GM18870 (cell line): ENCODE measurements at regions not wholly inside any gene's neighbourhood (a gene's known extent, or its start where the extent isn't known, plus 50 kb on each side); places are given as distances from the start of the nearest gene placed in this dataset.
A peak's percentile ranks its signal among the peaks of the same experiment; 100 is the strongest.

Source experiments
- ATAC-seq: cut with Tn5 transposase; IDR thresholded peaks from one replicate; pipeline ENCODE4 v1.9.1; 2021; ENCODE audit warnings: moderate library complexity; ENCODE audit not compliant: unreplicated experiment

DNA sequence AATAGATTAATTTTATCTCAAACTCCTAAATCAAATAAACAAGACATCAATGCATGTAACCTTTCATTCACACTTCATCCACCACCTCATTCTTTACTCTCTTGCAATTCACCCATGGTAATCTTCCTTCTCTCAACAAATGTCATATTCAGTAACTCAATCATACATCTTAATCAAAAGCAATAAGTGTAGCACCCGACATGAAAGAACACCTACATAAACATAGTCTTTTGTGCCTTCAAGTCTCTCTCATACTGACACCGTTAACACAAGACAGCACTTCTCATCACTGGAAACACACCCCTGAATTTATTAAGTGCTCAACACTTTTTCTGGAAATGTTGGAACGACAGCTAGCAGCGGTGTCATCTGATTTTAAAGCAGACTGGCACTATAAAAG is 225.9 kb downstream of the TTLL7 start:
- no peak for ATAC-seq

DNA sequence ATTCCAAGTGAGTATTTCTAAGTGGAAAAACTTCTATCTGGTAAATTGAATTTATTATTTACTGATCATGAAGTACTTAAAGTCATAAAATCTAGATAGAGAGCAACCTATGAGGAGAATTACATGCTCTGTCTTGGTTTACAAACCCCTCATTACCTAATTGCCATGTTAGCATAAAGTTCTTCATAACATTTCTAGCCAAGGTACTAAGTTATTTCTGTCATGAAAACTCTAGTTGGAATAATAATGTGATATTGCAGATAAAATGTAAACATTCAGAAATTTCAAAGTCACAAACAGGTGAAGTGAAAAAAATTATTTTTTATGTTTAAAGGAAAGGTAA is 228.6 kb downstream of the TTLL7 start:
- ATAC-seq: no peak

DNA sequence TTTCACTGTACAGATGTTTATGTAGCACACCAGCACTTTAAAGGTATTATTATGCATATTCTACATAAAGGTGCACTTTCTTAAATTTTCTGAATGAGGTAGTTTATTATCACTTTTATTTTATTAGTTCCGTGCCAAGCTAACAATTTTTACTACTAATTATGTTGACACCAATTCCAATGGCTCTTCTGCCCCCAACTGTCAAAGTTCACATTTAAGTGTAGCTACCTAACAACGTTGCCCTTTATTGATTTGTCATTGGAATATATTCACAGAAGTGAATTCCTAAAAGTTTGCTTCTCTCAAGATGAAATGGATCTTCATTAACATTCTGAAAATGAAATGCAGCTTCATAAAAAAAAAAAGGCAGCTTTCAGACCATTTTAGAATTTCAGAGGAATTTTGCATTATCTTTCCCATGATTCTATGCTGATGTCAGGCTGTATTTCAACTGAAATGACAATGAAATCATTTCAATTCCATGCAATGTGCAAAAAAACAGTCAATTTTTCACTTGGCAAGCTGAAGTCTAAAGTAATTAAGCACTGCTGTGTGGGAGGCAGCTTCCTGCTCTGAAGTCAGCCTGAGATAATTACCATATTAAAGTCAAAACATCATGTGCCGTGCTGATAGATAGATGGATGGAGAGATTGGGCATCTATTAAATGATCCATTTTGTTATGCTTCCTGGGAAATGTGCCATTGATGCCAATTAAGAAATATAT is 229.2 kb downstream of the TTLL7 start:
- no peak for ATAC-seq

DNA sequence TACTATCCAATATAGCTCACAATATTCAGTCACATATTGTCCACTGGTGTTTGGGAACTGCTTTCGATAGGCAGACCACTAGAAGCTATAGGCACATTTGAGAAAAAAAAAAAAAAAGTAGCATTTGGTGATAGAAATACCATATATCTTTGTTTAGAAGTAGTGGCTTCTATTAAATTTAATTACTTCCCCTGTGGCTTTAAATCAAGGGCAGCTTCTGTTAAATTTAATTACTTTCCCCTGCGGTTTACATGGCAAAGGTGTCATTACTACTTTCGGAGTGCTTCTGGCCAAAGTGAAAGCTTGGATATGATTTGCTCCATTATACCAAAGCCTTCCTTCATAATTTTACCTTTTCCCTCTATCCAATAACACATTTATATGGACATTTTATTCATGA is 229.9 kb downstream of the TTLL7 start:
- no peak for ATAC-seq

DNA sequence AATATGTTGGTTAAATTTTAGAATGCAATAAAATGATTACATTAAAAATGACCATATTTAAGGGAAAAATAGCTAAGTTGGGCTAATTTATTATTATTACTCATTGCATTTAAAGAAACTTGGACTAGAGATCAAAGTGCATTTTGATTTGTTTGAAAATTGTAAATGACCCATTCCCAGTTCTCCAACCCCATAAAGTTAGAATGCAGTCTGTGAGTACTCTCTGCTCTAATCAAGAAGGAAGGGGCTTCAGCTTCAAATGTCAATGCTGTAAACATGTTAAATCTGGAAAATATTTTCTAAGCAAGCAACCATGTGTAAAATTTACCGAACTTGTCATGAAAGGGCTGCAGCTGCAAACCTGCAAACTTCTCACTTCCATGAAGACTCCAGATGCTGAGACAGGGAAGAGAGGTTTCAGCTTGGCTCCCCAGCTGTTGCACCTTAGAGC is 232.7 kb downstream of the TTLL7 start:
- no peak for ATAC-seq

DNA sequence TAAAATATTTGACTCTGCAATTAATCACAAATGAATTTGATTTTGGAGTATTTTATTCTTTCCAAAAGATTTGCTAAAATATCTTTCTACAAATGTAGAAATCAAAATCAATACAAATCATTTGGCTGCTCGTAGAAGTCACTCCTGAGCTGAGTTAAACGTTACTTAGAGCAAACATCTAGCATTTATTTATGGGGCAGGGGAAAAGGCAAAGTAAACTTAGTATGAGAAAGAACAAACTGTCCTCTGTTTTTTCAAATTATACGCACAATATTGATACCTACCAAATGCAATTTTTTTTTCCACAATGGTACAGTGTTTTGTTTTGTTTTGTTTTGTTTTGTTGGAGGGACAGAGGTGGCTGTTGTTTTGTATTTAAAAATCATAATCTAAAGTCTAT is 233.8 kb downstream of the TTLL7 start:
- ATAC-seq: no peak

DNA sequence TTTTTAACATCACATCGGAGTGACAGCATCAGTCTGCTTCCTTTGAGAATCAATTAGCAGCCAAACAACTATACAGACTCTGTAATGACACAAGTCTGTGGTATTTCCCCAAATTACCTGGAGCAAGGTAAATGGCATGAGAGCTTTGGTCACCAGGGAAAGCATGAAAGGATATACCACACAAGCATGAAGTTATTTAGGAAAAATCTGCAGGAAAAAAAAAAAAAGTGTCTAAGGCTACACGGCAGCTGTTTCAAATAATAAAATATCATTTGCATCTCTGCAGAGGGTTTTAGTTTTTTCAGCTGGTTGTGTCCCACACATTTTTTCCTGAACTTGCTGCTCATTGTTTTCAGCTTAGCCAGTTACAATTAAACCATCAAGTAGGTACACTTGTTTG is 234.7 kb downstream of the TTLL7 start:
- ATAC-seq: no peak

DNA sequence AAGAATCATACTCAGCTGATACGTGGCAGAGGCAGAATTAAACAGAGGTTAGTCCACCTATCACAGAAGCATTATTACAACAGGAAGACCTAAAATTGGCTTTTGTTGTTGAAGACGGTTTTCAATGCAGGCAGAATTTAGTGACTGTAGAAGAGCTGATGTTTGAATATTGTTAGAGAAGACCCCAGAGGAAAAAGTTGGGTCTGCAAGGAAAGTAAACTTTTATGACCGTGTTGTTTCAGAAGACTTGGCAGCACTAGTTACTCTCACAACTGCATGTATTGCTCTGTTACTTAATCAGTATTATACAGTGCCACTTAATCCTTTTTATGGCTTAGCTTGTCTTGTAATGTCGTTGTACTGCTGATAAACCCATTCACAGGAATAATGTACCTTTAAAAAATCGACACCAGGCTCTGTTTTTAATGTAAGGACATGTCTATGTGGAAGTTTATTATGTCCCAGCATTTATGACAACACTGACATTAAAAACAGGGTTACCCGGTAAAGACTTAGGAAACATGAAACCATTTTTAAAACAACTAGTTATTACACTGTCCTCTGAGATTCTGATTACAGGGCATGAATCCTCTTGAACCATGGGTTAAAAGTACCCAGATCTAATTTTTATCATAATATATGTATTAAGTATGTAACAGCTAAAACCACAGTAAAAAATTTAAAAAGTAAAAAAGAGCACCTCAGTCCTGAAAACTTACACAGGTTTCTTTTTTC is 235.4 kb downstream of the TTLL7 start:
- ATAC-seq: no peak

DNA sequence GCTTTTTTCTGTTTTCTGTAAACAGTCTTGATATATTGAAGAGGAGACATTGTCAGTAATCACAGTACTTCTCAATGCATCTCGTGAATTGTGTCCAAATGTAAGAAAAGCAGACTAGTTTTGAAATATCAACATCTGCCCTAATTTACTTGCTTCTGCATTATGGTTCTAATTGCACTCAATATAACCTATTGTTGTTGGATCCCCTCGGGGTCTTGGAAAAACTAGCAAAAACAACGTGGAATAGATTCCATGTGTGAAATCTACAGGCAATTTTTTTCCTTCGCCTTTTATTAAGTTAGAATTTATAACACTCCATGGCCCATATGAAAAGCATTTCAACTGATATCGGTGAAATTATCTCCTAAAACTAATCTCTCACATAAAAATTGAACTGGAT is 236.5 kb downstream of the TTLL7 start:
- no peak for ATAC-seq

DNA sequence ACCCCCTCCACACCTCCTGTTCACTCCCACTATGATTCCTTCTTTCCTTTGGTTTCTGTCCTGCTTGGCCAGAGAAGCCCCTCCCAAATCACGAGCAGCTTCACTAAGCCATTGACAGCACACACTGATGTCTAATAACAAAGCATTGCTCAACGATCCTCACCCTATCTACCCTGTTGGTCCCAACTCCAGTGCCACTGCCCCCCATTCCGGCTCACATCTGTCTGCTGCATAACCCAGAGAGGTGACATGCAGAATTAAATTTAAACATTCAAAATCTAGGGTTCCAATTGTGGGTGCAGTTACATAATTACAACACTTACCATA is 236.9 kb downstream of the TTLL7 start:
- no peak for ATAC-seq

DNA sequence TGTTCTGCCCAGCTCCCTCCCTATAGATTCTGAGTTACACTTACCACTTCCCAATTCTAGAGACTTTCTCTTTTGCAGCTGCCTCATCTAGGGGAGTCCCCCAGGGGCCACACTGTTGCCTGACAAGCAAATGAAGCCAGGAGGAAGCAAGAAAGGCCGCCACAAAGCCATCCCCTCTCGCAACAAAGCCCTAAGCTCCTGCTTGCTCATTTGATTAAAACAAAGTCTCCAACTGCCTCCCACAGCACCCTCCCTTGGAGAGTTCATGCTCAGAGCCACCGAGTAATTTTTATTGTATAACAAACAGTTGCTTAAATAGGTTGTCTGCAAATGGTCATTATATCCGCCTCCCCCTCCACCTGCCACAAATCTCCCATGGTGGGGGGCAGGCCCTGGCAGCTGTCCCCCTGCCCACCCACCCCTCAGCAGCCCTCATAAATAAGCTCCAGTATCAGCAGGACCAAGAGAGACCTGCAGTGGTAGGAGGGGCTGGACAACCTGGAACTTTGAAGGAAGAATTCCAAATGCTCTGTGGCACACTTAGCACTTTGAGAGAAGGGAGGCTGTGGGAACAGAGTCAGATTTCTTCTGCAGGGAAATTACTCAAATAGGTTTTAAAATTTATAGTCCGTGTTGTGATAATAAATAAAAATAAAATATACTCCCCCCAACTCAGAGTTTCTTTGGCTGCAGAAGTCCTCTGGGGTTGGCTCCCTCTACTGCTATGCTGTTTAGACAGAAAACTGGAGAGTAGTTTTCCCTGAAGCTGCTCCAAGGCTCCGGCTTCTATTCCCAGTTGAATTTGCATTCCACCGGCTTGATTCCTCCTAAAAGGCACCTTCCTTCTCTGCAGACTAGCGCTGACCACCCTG is 237.5 kb downstream of the TTLL7 start:
- ATAC-seq: peak; percentile 98

DNA sequence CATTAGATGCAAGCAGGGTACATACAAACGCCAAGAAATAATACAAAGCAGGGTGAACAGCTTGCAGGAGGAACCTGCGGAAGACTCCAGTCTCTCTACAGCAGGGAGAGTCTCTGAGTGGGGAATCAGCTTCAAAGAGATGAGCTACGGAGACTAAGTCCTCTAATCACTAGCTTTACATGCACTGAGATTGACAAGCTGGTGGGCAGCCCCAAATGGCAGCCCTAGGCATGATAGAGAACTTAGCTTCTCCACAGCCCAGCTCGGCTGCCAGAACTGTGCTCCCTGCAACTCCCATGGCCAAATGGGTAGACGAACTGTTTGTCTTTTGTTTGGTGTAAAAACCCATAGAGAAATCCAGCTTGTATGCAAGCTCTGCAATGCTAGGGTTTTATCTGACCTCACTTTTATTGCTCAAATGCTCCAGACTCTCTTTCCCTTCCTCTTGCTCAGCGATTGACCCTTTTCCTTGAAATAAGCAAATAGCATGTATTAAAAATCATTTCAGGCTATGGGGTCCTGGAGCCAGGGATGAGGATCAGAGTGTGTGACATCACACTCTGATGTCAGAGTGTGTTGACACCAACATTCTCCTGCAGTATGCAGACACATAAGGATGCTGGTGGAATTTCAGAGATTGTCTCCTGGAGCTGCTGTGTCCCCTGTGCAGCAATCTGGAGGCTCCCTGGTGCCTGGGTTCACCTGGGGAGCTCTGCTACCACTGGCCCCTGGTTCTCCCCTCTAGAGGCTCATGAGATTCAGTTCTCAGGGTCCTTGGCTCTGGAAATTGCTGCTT is 238.5 kb downstream of the TTLL7 start:
- ATAC-seq: peak; percentile 12

DNA sequence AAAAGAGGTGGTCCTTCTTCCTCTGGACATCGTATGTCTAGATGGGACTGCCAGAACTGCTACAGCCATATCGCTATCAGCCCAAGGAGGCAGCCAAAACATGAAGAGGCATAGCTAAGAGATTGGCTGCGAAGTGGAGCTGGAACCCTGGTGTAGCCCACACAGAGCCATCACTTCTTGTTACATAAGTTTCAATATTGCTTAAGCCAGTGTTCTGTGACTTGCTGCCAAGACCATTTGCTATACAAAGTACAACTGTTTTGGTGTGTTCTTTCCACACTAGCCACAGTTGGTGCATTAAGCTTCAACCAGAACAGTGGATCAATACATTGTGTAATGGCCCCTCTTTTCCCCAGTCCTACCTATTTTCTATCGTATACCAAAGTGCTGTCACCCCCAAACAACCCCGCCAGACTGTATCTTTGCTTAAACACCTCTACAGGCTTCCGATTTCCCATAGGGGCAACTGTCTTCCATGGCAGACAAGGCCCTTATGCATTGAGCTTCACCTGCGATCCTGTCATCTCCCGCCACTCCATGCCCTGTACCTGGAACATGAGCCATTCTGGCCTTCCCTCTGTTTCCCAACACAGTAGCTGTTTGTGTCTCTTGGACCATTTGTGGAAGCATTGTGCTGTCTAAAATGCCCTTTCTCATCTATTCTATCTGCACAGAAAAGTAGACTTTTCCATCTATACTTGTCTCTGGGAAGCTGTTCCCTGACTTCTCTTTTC is 241.8 kb downstream of the TTLL7 start:
- ATAC-seq: no peak

DNA sequence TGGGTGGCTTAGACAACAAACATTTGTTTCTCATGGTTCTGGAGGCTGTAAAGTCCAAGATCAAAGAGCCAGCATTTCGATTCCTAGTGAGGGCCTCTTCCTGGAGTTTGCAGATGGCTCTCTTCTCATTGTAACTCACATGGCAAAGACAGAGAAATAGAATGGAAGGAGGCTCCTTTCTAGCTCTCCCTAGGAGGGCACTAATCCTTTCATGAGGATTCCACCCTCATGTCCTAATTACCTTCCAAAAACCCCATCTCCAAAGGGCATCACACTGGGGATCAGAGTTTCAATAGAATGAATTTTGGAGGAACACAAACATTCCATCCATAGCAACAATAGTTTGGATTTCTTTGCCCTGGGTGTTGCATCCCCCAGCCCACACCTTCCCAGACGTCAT is 247.3 kb downstream of the TTLL7 start:
- ATAC-seq: no peak

DNA sequence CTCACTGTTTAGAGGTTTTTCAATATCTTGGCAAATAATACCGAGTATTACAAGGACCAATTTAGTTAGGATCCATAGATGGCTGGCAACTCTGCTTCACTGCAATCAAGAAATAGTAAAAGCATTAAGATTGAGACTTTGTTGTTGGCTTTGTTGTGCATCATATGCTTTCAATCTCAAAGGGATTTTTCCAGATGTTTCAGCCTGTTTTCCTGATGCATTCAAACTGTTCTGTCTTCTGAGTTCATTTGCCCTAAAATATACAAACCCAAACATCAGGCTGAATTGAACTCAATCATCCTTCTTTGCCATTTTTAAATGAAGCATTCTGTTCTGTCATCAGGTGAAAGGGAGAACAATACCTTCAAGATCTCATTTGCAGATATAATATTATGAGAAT is 248.7 kb downstream of the TTLL7 start:
- ATAC-seq: no peak

DNA sequence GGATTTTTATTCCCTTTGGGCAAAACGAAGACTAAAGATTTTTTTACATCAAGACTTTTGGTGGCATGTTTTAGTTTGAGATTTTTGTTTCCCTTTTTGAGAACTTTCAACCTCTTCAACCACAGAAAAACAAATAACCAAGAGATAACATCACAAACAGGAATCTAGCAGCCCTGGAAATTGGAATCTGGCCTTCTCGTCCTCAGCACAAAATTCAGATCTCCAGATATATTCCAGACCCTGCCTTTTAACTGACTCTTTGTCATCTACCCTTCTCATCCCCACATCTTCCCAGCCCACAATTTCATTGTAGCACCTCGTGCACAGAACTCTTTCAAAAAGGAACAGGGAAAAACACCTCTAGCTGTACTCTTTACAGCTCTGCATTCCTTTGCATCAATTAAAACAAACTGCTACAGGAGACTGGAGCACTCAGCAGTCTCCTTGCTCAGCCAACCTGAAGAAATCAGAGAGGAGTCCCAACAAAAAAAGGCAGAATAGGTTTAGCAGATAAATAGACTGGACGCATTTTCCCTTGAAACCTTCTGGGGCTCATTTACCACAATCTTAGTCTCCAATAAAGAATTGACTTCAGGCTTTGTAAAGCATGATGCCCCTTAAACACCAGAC is 251.0 kb downstream of the TTLL7 start:
- ATAC-seq: no peak

DNA sequence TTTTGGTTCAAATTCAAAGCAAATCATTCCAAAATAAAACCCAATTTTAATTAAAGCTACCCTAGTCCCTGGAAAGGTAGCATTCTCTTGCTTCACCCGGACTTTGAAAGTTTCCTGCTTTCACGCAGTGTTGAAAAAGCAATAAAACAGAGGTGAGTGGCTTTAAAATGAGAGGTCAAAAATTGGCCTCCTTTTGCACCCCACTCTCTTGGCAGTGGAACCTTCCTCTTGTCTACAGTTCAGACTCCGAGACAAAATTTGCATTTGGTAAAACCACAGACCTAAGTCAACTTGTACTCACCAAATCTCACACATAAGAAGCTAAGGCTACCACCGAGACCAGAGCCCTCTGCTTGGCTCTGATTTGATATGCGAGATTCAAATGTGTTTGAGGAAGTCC is 252.7 kb downstream of the TTLL7 start:
- no peak for ATAC-seq

DNA sequence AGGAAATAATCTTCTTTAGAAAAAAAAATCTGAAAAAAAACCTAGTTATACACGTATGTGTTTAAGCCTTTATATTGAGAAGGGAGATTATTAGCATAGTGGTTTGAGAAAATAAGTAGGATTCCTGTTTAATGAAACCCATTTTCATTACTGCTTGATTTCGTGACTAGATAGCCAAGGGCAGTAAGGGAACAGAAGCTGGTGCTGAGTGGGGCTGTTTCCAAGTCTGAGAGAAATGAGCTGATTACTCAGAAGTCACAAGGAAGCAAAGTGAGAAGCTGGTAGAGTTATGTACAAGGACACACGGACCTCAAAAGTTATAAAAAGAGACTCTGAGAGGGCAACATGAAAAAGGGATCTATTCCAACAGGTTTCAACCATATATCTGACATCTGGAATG is 256.5 kb downstream of the TTLL7 start:
- ATAC-seq: no peak

DNA sequence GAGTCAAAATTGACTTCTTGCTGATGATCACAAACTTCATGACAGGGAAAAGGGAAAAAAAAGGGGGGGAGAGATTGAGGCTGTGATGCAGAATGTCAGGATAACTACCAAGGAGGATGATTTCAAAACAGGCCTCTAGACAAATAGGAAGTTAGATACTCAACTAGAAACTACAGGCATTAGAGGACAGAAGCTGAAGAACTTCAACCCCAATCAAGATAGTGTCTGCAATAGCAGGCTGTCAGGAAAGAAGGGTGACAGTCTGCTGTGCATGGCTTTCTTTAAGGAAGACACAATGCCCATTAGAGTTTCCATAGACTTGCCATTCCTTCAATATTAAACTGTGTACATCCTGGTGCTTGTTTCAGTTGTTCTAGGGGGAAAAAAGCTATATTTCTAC is 257.2 kb downstream of the TTLL7 start:
- ATAC-seq: no peak

DNA sequence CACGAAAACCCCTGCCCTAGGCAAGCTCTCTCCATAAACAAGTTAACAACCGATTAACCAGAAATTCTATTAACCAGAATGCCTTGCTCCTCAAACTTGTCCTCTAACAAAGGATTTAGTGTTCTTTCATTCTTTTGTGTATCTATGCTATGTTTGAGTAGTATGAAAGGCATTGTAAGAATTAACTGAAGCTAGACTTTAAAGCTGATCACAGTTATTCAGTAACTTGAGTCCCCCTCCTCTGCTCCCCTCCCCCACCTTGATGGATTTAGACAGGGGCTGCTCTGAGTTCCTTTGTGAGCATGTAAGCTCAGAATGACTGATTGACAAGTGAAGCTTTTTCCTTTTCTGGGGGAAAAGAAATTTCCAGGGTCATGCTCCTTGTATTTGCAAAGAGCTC is 257.6 kb downstream of the TTLL7 start:
- ATAC-seq: no peak
